GM21367 (cell line): ENCODE measurements at regions not wholly inside any gene's neighbourhood (a gene's known extent, or its start where the extent isn't known, plus 50 kb on each side); places are given as distances from the start of the nearest gene placed in this dataset.

Experiments
- ATAC-seq: cut with Tn5 transposase; IDR thresholded peaks from one replicate; pipeline ENCODE4 v1.9.1; 2021; ENCODE audit not compliant: unreplicated experiment

DNA sequence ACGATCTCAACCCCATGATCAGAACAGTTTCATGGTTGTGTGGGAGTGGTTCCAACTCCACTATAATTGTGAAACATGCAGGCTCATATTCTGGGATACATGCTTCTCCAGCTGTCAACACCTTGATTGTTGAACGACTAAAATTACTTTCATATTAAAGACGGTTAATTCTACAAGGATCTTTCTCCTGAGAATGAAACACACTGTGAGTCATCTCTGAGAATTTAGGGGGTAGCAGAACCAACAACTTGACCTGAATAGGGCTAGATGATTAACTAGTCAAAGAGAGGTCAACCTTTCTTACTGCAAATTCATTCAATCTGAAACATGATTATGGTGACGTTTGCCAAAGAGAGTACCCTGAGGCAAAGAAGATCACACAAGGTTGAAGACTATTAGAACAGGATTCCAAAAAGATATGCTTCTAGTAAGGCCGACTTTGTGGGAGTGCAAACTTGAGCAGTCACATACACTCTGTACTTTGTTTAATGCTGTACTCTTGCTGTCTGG is 175.2 kb upstream of the CITED2 start:
- ATAC-seq, result no peak

DNA sequence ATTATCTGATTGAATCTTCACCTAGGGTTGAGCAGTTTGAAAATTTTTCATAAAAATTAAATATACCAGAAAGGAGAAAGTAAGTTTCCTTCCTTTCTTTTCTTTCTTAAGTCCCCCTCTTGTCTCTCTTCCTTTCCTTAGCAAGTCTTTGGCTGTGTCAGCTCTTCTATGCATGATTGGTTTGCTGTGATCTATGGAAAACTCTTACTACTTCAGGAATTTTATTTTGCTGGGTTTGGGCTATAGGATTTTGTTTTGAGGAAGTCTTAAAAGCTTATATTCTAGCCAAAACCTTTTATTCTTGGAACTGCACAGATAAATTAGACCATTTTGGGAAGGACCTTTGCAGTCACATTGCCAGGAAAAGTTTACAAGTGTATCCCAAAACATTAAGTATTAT is 173.4 kb upstream of the CITED2 start:
- no peak for ATAC-seq

DNA sequence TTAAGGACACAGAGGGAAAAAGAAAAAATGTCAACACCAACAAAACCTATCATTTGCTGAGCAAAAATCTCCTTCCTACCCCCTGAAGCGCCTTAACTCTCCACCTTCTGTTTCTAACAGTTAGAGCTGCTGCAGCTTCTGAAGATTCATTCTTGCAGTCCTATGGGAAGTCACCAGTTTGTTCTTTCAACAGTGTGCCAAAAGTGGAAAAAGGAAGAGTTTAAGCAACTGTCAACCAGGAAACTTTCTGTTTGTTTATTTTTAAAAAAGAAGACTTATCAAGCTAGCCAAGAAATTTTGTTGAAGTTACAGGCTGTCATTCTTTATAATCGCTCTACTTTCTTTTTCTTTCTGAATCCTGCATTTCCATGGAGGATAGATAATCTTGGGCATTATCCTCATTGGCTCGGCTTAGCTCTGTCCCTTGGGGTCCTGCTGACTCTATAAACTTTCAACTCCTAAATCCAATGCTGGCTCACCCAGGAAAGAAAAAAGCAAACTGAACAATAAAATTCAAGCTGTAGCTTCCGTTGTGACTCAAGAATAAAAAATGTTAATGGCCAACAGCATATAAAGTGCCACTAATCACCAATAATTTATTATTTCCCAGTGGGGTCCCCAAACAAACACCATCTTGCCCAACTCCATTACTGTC is 172.8 kb upstream of the CITED2 start:
- no peak for ATAC-seq

DNA sequence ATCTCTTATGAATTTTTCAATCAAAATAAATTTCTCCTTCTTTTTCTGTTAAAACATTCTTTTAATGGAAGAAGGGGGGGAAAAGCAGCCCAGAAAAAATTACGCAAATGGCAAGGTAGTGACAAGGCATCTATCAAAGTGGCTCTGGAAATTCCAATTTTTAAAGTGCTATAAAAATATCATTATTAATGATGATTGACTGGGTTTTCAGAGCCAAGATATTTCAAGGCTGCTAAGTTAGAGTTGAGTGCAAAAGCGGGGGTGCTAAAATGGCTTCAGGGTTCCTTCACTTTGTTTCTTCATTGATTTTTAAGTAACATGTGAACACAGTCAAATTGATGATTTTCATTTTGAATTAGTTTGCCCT is 171.6 kb upstream of the CITED2 start:
- ATAC-seq, result no peak

DNA sequence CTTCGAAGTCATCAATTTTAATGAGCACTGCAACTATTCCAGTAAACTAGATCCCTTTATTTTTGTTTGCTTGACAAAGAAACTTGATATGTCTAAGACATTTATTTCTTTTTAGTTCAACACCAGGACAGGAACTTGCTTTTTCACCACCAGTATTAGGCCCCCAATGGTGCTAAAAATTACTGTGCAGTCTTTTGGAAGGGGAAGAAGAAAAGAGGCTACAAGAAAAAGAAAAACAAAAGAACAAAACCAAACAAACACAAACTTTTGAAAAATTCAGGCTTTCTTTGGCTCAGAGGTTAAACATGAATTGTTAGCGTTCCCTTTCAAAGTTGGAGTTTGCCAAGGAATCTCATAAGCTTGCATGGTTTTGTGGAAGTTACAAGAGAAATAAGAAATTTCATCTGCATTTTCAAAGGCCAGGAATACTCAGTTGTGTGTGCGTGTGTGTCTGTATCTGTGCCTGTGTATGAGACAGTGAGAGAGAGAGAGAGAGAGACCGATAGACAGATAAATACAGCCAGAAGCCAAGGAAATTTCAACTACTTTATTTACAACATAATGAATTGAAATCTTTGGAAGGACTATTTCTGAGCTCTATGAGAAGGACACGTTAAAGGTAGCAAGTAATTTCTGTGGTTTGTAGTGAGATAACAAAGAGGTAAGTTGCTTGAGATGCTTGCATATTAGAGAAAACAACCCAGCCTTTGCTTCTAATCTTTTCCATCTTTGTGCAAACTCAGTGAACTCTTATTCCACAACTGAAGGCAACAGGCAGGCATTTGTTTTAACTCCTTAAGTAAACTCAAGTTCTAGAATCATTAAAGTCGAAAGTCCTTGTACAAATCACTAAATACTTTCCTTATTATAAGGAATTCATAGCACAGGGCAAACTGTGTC is 171.0 kb upstream of the CITED2 start:
- no peak for ATAC-seq

DNA sequence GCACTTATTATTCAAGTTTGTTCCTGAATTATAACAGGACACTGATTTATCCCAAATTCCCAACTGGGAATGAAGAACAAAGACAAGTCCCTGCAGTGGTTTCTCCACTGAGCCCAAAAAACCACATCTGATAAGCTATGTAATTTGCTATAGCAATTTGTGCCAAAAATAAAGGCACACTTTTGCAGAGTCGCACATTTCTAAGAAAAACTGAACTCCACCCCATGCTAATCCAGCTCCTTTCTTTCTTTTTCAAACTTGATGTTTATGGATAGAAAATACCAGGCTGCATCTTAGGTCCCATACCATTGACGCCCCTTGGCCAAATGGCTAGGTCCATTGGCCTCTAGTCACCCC is 170.2 kb upstream of the CITED2 start:
- no peak for ATAC-seq

DNA sequence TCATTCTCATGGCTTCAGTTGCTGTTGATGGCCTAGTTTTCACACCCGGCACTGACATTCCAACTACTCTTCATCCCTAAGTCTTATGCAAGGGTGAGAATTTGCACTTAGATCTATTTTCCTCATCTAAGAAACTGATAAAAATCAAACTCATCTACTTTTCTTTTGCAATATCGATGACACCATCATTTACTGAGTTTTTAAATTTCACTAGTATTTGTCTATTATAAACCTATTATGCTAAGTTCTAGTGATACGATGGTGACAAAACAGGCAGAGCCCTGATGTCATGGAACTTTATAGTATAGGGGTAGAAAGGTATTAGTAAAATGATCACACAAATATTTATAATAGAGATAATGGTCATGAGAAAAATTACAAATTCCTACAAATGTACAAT is 167.9 kb upstream of the CITED2 start:
- ATAC-seq, result no peak

DNA sequence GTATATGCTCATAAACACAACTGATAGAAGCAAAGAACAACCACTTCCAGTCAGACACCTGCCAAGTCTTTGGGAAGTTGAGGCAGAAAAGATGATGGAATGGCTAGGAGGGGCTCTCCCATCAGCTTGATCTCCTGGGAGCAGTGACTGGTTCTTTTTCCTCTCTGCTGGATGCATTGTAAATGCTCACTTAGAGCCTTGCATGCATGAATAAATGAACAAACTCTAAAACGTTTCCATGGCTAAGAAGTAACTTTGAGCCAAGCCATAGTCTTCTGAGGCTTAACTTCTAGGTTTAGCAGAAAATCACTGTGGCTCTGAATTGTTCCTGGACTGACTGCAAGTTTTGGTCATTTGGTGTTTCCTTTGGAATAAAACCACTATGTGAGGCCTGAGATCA is 166.4 kb upstream of the CITED2 start:
- ATAC-seq, result no peak

DNA sequence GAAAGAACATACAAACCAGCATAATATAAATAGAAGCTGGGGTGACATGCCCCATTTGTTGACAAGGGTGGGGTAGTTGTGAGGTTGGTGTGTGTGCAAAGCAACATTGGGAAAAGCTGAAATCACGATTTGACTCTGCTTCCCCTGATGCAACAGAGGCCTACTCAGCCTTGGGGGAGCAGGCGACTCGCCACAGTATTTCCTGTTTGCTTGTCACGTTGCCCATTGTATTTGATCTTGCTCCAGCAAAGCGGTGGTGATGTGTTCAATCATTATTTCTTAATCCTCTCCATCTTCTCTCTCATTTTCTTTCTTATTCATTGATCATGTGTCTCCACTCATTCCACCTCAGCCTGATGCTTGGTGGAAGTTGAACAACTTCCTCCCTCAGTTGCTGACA is 165.8 kb upstream of the CITED2 start:
- peak; percentile 47 for ATAC-seq

DNA sequence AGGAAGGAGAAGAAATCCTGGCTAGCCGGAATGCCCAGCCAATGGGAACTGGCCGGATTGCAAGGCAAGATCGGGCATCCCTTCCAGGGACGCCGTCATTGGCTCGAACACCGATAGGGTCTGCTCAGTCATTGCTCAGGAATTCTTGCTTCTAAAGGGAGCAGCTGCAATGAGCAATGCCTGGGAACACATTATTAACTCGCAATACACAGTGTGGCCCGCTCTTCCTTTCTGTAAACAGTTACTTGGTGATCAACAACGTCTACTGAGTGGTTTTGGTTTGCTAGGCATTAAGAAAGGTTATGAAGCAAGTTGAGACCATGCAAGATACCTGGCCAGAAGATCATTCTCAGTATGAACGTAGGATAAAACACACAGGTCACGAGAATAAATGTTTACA is 165.4 kb upstream of the CITED2 start:
- ATAC-seq, result no peak

DNA sequence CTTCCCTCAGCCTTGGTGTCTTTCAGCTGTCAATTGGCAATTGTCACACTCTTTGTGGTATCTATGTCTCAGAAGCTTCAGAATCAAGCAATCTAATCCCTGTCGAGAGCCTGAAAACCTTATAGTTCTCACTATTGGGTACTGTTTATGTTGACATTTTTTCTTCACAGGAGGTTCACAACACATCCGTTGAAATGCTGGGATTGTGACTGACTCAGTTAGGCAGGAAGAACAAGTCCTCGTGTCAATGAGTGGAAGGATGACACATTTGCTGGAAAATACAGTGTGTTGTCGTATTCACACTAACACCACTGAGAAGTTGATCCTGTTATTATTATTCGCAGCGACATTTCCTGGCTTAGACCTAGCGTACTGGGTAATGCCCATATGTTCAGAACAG is 163.9 kb upstream of the CITED2 start:
- no peak for ATAC-seq

DNA sequence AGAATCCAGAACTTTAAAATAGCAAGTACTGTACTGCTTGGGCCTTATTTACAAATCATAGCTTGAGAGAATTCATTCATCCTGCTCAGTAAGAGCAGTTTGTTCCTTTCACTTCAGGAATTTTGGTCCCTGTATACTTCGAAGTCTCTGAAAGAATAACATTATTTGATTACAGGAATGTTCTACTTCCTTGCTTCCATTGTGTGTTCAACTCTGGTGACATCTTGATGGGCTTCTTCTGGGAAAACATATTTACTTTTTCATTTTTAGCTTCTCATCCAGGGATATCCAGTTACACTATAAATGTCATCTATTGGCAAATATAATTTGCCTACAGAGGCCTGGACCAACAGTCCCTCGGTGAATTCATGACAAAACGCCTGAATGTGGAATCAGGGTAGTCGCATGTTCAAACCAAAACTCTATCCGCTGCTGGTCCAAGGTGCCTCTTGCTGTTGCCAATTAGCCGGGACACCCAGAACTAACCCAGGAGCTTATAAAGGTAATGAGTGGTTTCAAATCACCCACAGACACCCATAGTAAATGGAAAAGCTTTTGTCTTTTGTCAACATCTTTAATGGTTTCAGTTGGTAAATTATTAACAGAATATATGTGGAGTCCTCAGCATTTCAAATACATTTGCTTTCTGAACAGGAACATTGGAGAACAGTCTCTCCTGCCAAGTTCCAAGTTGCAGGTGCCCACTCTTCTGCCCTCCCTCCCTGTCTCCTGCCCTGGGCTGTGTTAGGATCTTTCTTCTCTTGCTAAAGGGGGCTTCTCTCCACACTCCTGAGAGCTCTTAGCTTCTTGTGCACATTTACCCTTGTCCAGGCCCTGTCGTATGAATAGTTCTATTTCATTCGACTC is 162.5 kb upstream of the CITED2 start:
- ATAC-seq, result no peak

DNA sequence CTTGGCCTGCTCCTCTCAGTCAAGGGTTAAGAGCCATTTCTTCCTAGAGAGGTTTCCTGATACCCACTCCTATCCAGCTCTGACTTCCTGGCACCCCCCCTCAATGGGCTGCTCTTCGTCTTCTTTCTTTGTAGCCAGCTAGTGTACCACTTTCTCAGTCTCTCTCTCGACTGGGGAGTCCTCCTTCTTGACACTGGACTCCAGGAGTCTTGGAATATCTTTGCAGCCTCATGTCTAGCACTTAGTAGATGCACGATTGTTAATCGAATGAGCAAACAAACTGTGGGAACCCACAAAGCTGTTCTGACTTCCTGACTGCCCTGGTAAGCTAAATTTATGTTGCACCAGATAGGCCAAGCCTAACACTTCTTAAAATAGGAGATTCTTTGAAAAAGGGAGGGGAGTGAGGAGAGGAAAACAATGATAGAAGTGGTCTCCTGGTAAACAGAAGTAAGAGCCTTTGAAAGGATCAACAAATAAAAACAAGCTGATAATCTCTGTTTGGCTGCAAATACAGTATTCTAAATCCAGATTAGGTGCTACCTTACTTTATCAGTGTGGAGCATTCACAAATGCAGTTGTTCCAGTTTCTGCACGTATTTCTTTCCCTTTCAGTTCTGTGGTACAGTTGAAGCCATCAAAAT is 160.1 kb upstream of the CITED2 start:
- peak; percentile 51 for ATAC-seq

DNA sequence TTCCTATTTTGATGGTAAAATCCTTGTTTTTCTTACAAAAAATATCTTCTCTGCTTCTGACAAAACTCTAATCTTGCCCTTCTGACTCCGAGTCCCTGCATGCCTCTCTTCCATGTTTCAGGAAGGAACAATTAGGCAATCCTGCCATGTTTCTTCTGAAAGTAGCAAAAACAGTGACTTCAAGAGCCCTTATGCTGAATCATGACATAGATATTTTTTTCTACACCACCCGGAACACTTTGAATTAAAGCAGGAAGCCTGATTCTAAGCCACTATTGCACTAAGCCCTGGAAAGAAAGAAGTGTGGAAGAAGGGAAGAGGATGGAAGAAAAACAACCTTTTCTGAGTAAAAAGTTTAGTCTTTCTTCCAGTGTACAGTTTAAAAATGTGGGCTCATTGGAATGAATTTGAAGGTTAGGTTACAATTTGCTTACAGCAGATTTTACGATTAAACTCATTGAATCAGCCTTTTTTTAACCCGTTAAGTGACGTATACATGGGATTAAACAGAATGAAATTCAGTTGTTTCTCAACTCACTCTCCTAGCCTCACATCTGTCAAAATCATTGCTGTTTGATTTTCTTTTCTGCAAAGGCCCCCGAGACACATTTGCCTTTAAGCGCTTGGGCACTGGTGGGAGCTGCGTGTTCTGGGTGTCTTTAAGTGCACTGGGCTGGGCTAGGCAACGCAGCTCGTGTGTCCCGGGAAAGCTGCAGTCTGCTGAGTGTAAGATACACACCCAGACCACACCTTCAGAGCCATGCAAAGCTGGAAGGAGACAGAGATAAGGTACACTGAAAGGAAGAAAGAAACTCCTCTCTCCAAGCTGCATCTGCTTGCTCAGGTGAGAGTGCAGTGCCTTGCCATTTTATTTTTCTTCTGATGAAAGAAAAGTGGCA is 159.4 kb upstream of the CITED2 start:
- no peak for ATAC-seq

DNA sequence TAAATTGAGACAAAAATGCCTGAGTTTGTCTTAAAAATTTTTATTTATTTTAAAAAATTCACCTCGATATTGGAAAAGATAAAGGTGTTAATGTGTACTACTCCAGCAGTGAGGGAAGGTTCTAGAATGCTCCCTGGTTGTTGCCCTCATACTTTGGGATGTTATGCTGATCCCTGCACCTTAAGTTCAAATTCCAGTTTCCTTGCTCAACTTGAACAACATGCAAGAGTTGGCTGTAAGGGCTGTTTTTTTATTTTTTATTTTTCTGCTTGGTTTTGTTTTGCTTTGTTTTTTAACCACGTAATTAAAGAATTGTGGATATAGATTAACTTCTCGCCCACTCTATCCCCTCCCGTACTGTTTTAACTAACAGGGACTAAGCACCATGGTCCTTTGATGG is 158.7 kb upstream of the CITED2 start:
- no peak for ATAC-seq

DNA sequence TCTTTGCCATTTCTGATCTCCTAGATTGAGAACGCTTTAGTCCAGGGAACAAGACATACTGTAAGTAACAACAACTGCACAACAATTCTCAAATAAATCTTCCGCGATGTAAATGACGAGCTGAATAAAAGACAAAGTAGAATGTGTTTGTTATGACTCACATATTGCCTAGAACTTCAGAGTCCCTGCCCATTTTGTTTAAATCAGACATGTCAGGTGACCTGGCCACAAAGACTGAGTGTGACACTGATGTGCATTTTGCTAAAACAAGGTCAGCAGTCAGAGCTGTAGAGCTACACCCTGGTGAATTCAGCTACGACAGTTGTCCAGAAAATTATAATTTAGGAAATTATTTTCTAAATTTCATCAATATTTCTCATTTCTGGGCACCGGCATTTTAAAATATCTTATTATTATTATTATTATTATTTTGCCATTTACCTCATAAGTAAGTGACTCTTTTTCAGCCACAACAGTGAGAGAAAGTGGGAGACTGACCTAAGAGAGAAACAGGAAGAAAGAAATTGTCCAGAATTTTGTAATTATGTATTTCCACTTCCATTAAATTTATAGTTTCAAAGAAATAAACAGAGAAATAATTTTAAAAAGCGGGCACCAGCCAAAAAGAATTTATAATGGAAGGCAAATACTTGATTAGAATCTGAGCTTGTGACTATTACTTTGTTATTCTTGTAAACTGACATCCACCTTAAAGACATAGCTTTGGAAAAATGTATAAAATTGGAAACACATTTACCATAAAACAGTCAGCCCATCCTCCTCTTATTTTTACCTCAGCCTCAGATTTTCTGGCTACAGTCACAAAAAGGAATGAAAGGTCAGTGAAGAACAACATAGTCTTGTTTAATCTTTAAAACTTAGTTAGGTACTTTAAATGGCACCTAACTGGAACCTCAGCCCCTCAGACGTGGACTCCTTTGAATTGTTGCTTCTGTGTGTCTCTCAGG is 157.0 kb upstream of the CITED2 start:
- no peak for ATAC-seq

DNA sequence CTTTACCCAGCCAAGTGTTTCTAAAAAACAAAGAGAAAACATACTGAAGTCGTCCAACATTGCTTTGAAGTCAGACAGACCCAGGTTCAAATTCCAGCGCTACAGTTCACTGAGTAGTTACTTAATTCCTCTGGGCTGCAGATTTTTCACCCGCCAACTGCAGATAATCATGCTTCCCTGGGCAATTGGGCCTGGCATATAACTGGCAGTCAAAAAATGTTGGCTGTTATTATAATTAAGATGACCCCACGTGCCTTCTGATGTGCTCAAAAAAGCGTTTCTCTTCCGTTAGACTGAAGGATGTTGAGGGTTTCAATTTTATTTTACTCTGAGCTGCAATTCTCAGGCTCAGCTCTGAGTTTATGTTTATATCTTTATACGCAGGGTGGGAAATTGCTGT is 156.1 kb upstream of the CITED2 start:
- ATAC-seq, result no peak

DNA sequence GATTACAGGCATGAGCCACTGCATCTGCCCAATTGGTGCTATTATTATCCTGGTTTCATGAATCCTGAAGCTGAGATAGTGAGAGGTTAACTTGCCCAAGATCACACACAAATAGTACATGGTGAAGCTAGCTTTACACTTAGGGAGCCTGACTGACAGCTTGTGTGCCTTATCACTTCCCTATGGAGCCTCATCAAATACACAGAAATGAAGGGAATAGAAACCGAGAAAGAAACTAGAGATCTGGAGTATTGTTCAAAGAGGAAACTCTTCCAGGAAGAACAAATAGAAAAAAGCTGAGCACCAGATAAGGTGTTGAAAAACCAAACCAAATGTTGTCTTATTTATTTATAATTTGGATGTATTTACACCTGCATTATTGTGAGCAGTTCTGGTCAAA is 155.0 kb upstream of the CITED2 start:
- ATAC-seq, result no peak

DNA sequence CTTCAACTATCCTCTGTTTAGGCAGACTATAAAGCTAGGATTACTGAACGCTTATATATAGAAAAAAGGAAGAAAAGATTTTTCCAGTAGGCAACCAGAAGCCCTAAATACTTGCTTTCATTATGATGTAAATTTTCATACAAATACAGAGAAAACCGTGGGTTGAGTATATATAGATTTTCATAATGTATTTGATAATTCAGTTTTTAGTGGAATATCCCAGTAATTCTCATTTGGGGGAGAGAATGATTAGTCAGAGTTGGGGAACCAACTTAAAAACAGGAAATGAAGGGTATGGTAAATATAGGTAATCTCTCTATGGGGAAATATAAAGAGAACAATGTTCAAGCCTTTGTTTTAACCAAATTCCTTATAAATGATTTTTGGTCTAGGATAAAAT is 154.0 kb upstream of the CITED2 start:
- no peak for ATAC-seq
